OCI-LY7 (cell line): ENCODE measurements at regions not wholly inside any gene's neighbourhood (a gene's known extent, or its start where the extent isn't known, plus 50 kb on each side); places are given as distances from the start of the nearest gene placed in this dataset.

Experiments used
- BruUV-seq: library from RNA; stranded (reverse); fragments of 400-500 nt; replicated peaks from 2 replicates; lab custom pipeline; 2021; lab: Mats Ljungman, UMichigan
- CTCF ChIA-PET: fragments of 300-600 bp; sonication (Branson Sonifier 250); formaldehyde crosslinking; loops from one replicate; lab custom pipeline; 2022; ENCODE audit warnings: antibody characterized with exemption; ENCODE audit not compliant: unreplicated experiment; lab: Charles Lee
- POLR2A ChIA-PET: fragments of 300-600 bp; sonication (Branson Sonifier 250); formaldehyde crosslinking; loops from one replicate; lab custom pipeline; 2022; ENCODE audit warnings: antibody characterized with exemption; lab: Charles Lee
- DNase-seq: peaks from one replicate; pipeline ENCODE4 v3.0.0-alpha.2; 2015; ENCODE audit warnings: low spot score
- H2AFZ ChIP-seq: fragments of 200-600 bp; sonication (generic), shearing (Covaris generic); 2 replicates; pipeline ENCODE4 v1.6.1; 2014; ENCODE audit warnings: mild to moderate bottlenecking, antibody characterized with exemption, low read length, moderate library complexity
- H3K27ac ChIP-seq: fragments of 200-600 bp; sonication (generic); 2 replicates; pipeline ENCODE4 v1.5.1; 2014; ENCODE audit warnings: mixed run types, low read depth, mild to moderate bottlenecking, moderate library complexity, low read length, inconsistent platforms; ENCODE audit not compliant: poor library complexity, severe bottlenecking
- H3K36me3 ChIP-seq: fragments of 200-600 bp; sonication (generic); 2 replicates; pipeline ENCODE4 v1.6.1; 2014; ENCODE audit warnings: mild to moderate bottlenecking, antibody characterized with exemption, low read length, moderate library complexity, mixed read lengths; ENCODE audit not compliant: insufficient read depth
- H3K4me1 ChIP-seq: fragments of 200-600 bp; sonication (generic); 2 replicates; pipeline ENCODE4 v1.5.1; 2014; ENCODE audit warnings: mild to moderate bottlenecking, low read length; ENCODE audit not compliant: insufficient read depth, poor library complexity, severe bottlenecking
- H3K4me2 ChIP-seq: fragments of 200-600 bp; sonication (generic); 2 replicates; pipeline ENCODE4 v1.6.1; 2014; ENCODE audit warnings: mild to moderate bottlenecking, low read length
- H3K4me3 ChIP-seq: fragments of 200-600 bp; sonication (generic); 2 replicates; pipeline ENCODE4 v1.5.1; 2014; ENCODE audit warnings: mild to moderate bottlenecking, low read depth, low read length; ENCODE audit not compliant: poor library complexity, severe bottlenecking
- H3K79me2 ChIP-seq: fragments of 200-600 bp; sonication (generic); 2 replicates; pipeline ENCODE4 v1.6.1; 2016; ENCODE audit warnings: low read depth, mild to moderate bottlenecking, low read length, moderate library complexity, mixed read lengths; ENCODE audit not compliant: insufficient read depth
- H3K9me2 ChIP-seq: fragments of 200-600 bp; sonication (generic); 2 replicates; pipeline ENCODE4 v1.6.1; 2016; ENCODE audit warnings: mild to moderate bottlenecking, low read length, mixed read lengths; ENCODE audit not compliant: insufficient read depth
- H3K9me3 ChIP-seq: fragments of 200-600 bp; sonication (generic); 2 replicates; pipeline ENCODE4 v1.6.1; 2014; ENCODE audit warnings: mild to moderate bottlenecking, mixed run types, low read length, mixed read lengths
- H4K20me1 ChIP-seq: fragments of 200-600 bp; sonication (generic); 2 replicates; pipeline ENCODE4 v1.6.1; 2014; ENCODE audit warnings: mild to moderate bottlenecking, antibody characterized with exemption, low read length, moderate library complexity, mixed read lengths; ENCODE audit not compliant: insufficient read depth
- EZH2phosphoT487 ChIP-seq: fragments of 200-600 bp; sonication (generic); IDR thresholded peaks from 2 replicates; pipeline ENCODE4 v1.6.1; 2018; ENCODE audit warnings: low read depth, borderline replicate concordance, mild to moderate bottlenecking, mixed run types, antibody characterized with exemption, low read length, moderate library complexity, mixed read lengths
- intact Hi-C: fragments of 100-400 bp; cut with micrococcal nuclease; formaldehyde crosslinking; loops from one replicate; pipeline ENCODE4 v1.10.0; 2022; ENCODE audit not compliant: unreplicated experiment
- TF ChIP-seq, protein P1 (sequence below): fragments of 200-600 bp; sonication (generic); conservative IDR thresholded peaks from 2 replicates; pipeline ENCODE4 v1.5.1; 2014; ENCODE audit warnings: mild to moderate bottlenecking, antibody characterized with exemption, low read length, moderate library complexity, mixed read lengths

DNA sequence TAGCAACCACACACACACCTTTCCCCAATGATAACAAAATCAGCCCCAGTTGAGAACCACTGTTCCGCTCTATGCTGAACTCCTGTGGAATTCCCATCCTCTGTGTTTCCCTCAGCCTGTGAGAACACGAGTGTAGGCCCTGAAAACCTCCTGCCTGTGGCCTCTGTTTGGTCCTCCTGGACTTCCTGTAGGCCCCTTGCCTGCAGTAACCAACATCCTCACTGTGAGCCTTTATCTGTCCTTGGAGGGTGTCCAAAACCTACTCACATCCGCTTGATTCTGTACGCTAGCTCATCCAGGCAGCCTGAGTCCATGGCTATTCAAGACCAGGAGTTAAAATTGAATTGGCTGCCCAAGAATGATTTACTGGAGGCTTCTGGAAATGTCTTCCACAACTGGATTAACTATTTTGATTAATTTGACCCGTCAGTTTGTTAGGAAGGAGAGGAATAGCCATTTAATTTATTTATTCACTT, 149.8 kb downstream of the AKR1D1 start:
- ChIA-PET POLR2A (interaction anchor here (0.7 kb wide), 1 partner anchor 15 kb away, joined by 3 read pairs; no protein-coding TSS in a partner anchor), CTCF (no interaction called here)
- no peak overlapping the region for H2AFZ ChIP-seq
- H3K9me3 ChIP-seq = no peaks in the 10 kb centered on the region
- no peak overlapping the region for H3K4me2 ChIP-seq
- DNase-seq = no peak
- H3K4me3 ChIP-seq = no peak overlapping the region
- TF ChIP-seq, protein P1, sequence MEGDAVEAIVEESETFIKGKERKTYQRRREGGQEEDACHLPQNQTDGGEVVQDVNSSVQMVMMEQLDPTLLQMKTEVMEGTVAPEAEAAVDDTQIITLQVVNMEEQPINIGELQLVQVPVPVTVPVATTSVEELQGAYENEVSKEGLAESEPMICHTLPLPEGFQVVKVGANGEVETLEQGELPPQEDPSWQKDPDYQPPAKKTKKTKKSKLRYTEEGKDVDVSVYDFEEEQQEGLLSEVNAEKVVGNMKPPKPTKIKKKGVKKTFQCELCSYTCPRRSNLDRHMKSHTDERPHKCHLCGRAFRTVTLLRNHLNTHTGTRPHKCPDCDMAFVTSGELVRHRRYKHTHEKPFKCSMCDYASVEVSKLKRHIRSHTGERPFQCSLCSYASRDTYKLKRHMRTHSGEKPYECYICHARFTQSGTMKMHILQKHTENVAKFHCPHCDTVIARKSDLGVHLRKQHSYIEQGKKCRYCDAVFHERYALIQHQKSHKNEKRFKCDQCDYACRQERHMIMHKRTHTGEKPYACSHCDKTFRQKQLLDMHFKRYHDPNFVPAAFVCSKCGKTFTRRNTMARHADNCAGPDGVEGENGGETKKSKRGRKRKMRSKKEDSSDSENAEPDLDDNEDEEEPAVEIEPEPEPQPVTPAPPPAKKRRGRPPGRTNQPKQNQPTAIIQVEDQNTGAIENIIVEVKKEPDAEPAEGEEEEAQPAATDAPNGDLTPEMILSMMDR = no peak
- TF ChIP-seq EZH2phosphoT487 = no peak
- H3K9me2 ChIP-seq = no peaks in the 10 kb centered on the region
- H3K4me1 ChIP-seq = no peaks in the 10 kb centered on the region
- no peaks in the 10 kb centered on the region for H3K36me3 ChIP-seq
- intact Hi-C loops = no loop called here
- H3K79me2 ChIP-seq = no peaks in the 10 kb centered on the region
- no TSS peak for BruUV-seq
- H3K27ac ChIP-seq = no peak overlapping the region
- H4K20me1 ChIP-seq = no peaks in the 10 kb centered on the region

DNA sequence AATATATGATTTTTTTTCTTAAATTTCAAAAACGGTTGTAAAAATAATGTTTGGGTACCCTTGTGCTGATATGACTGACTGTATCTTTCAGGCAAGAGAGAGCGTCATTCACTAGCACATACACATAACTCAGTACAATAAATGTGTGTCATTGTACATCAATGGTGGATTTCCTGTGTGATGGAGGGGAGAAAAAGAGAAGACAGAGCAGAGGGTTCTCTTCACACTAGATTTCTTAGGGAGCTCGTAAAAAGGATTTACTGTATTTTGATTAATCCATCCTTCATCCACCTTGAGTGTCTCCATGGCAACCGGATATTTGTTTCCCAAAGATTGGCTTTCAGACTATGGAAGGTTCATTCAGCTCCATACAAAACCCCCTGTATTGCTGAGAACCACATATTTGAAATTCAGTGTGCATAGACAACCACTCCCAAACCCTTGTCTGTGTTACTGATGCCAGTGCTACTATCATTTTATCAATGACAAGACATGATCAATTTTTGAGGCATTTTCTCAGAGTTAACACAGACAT, 150.6 kb downstream of the AKR1D1 start:
- no peaks in the 10 kb centered on the region for H3K9me3 ChIP-seq
- H3K27ac ChIP-seq = no peak overlapping the region
- DNase-seq = no peak
- no peaks in the 10 kb centered on the region for H3K4me1 ChIP-seq
- no peak overlapping the region for H3K4me2 ChIP-seq
- ChIA-PET POLR2A (no interaction called here), CTCF (no interaction called here)
- no peaks in the 10 kb centered on the region for H4K20me1 ChIP-seq
- no peak overlapping the region for H2AFZ ChIP-seq
- no peaks in the 10 kb centered on the region for H3K79me2 ChIP-seq
- H3K36me3 ChIP-seq = no peaks in the 10 kb centered on the region
- BruUV-seq = no TSS peak
- TF ChIP-seq EZH2phosphoT487 = no peak
- TF ChIP-seq, protein P1 = no peak
- intact Hi-C loops = no loop called here
- H3K4me3 ChIP-seq = no peak overlapping the region
- H3K9me2 ChIP-seq = no peaks in the 10 kb centered on the region

DNA sequence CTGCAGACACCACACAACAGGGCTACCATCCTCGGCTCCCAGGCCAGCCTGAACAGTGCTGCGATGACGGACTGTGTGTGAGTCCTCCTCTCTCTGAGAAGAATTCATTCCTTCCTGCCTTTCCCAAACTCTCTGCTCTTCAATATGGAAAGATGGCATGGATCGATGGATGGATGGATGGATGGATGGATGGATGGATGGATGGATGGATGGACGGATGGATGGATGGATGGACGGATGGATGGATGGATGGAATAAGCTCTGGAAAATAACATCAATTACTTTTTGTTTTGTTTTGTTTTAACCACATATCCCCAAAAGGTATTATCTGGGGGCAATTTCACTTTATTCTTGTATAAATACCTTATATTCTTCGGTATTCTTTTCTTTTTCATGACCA, 151.9 kb downstream of the AKR1D1 start:
- ChIA-PET CTCF (no interaction called here), POLR2A (no interaction called here)
- no peak overlapping the region for H2AFZ ChIP-seq
- no TSS peak for BruUV-seq
- no peaks in the 10 kb centered on the region for H4K20me1 ChIP-seq
- intact Hi-C loops = no loop called here
- no peak for DNase-seq
- no peak overlapping the region for H3K4me2 ChIP-seq
- H3K27ac ChIP-seq = no peak overlapping the region
- TF ChIP-seq, protein P1 = no peak
- TF ChIP-seq EZH2phosphoT487 = no peak
- H3K9me3 ChIP-seq = no peaks in the 10 kb centered on the region
- no peaks in the 10 kb centered on the region for H3K79me2 ChIP-seq
- no peaks in the 10 kb centered on the region for H3K4me1 ChIP-seq
- no peaks in the 10 kb centered on the region for H3K36me3 ChIP-seq
- no peaks in the 10 kb centered on the region for H3K9me2 ChIP-seq
- no peak overlapping the region for H3K4me3 ChIP-seq
